K562 (cell line): ENCODE measurements at regions not wholly inside any gene's neighbourhood (a gene's known extent, or its start where the extent isn't known, plus 50 kb on each side); places are given as distances from the start of the nearest gene placed in this dataset.

Source experiments
- ATAC-seq: fragments of 200-7000 bp; cut with Tn5 transposase; 3 replicates; pipeline ENCODE4 v1.9.1; 2020; ENCODE audit warnings: moderate library complexity
- BruUV-seq: library from RNA; stranded (reverse); fragments of 400-500 nt; replicated peaks from 2 replicates; lab custom pipeline; 2021; lab: Mats Ljungman, UMichigan
- CTCF ChIA-PET: fragments of 300-600 bp; formaldehyde crosslinking; extraction: SDS; loops from one replicate; lab custom pipeline; 2021; ENCODE audit warnings: low intra/inter-chr PET ratio; lab: Yijun Ruan, JAX
- POLR2A ChIA-PET: fragments of 300-600, 350-650 bp; sonication (Branson Sonifier 250); formaldehyde crosslinking; extraction: SDS; loops from one replicate; lab custom pipeline; 2021; ENCODE audit warnings: antibody characterized with exemption, inconsistent platforms; lab: Yijun Ruan, JAX
- DNase-seq, 4 experiments: peaks; one replicate each; pipeline versions ENCODE4 v3.0.0 to v3.0.0-alpha.2; 2011 to 2018; ENCODE audit warnings: low spot score in 3 of 4, mixed read lengths in 3 of 4; ENCODE audit errors: extremely low read depth in 1 of 4
- FAIRE-seq: peaks from 2 replicates; lab custom pipeline; 2011; peaks lifted over from hg19 to GRCh38; lab: Jason Lieb, UNC
- H2AFZ ChIP-seq: 2 replicates; pipeline ENCODE4 v1.6.0; 2011; ENCODE audit warnings: low read depth, low read length, control low read depth, inconsistent platforms
- H3K27ac ChIP-seq: fragments of 200-600 bp; 3 replicates; pipeline ENCODE4 v1.8.0; 2011; ENCODE audit warnings: low read depth, mild to moderate bottlenecking, control low read depth, inconsistent platforms, low read length, moderate library complexity, mixed read lengths; ENCODE audit errors: extremely low read depth
- H3K27me3 ChIP-seq, 2 experiments: fragments of 300-600 bp in 1 of 2; 2 replicates in 1 of 2; 3 replicates in 1 of 2; pipeline versions ENCODE4 v1.6.0 to v1.8.0; 2011; ENCODE audit warnings: inconsistent platforms in 2 of 2, low read length in 2 of 2, mild to moderate bottlenecking in 1 of 2, mixed read lengths in 1 of 2, moderate library complexity in 1 of 2; ENCODE audit not compliant: control insufficient read depth in 2 of 2, insufficient read depth in 2 of 2
- H3K36me3 ChIP-seq: fragments of 300-600 bp; 3 replicates; pipeline ENCODE4 v1.8.0; 2011; ENCODE audit warnings: mild to moderate bottlenecking, low read length, inconsistent platforms; ENCODE audit not compliant: control insufficient read depth, insufficient read depth
- H3K4me1 ChIP-seq, 2 experiments: fragments of 200-600 bp in 1 of 2; replicated peaks in 1 of 2; 2 replicates in 1 of 2; 3 replicates in 1 of 2; pipeline versions ENCODE4 v1.5.1 to v1.8.0; 2011; ENCODE audit warnings: inconsistent platforms in 2 of 2, low read length in 2 of 2, mild to moderate bottlenecking in 1 of 2, mixed read lengths in 1 of 2, moderate library complexity in 1 of 2; ENCODE audit not compliant: control insufficient read depth in 2 of 2, insufficient read depth in 2 of 2
- H3K4me2 ChIP-seq: 2 replicates; pipeline ENCODE4 v1.6.1; 2011; ENCODE audit warnings: low read length, control low read depth, inconsistent platforms, mixed read lengths; ENCODE audit not compliant: insufficient read depth
- H3K4me3 ChIP-seq: fragments of 200-600 bp; sonication (generic), shearing (Covaris generic); 2 replicates; pipeline ENCODE4 v1.5.1; 2016; ENCODE audit warnings: control low read depth, inconsistent platforms
- H3K79me2 ChIP-seq: fragments of 200-600 bp; 3 replicates; pipeline ENCODE4 v1.8.0; 2011; ENCODE audit warnings: low read length, inconsistent platforms; ENCODE audit not compliant: control insufficient read depth, insufficient read depth
- H3K9ac ChIP-seq, 2 experiments: 2 replicates each; pipeline versions ENCODE4 v1.6.0 to v1.6.1; 2011; ENCODE audit warnings: low read depth in 2 of 2, low read length in 2 of 2, control low read depth in 1 of 2, inconsistent platforms in 1 of 2, mild to moderate bottlenecking in 1 of 2, mixed read lengths in 1 of 2; ENCODE audit not compliant: insufficient read depth in 1 of 2
- H3K9me1 ChIP-seq: one replicate; pipeline ENCODE4 v1.6.0; 2011; ENCODE audit warnings: inconsistent platforms, mild to moderate bottlenecking, low read length, moderate library complexity; ENCODE audit not compliant: control insufficient read depth, insufficient read depth
- H3K9me3 ChIP-seq: replicated peaks from 2 replicates; pipeline ENCODE4 v1.5.1; 2011; ENCODE audit warnings: low read depth, low read length, inconsistent platforms; ENCODE audit not compliant: control insufficient read depth, insufficient read depth
- H4K20me1 ChIP-seq: replicated peaks from 2 replicates; pipeline ENCODE4 v1.6.1; 2011; ENCODE audit warnings: low read length, inconsistent platforms, mixed read lengths; ENCODE audit not compliant: control insufficient read depth, insufficient read depth
- FOS ChIP-seq: IDR thresholded peaks from 3 replicates; pipeline ENCODE4 v1.6.1; 2011; ENCODE audit not compliant: insufficient read length; ENCODE audit errors: extremely low read depth
- PCBP2 ChIP-seq: fragments of 200-400 bp; formaldehyde crosslinking; IDR thresholded peaks from 2 replicates; pipeline ENCODE4 v1.6.1; 2018; ENCODE audit warnings: low read length, low read depth, mild to moderate bottlenecking, moderate library complexity; ENCODE audit not compliant: poor library complexity, severe bottlenecking
- SIN3A ChIP-seq, 2 experiments: fragments of 150-350 bp in 1 of 2; IDR thresholded peaks; 2 replicates each; pipeline ENCODE4 v1.6.1; 2011 to 2016; ENCODE audit warnings: borderline replicate concordance in 2 of 2, low read depth in 2 of 2, low read length in 2 of 2, mild to moderate bottlenecking in 2 of 2, moderate library complexity in 2 of 2; ENCODE audit not compliant: control insufficient read depth in 1 of 2
- SMC3 ChIP-seq: conservative IDR thresholded peaks from 2 replicates; pipeline ENCODE4 v1.6.1; 2011; ENCODE audit warnings: low read depth, low read length, improper control_type of control experiment; ENCODE audit not compliant: insufficient read depth
- ZNF830 ChIP-seq: fragments of 250-450 bp; sonication (Bioruptor Pico); IDR thresholded peaks from 2 replicates; pipeline ENCODE4 v1.5.0; 2021; ENCODE audit warnings: mild to moderate bottlenecking
- WGBS: fragments of 100-300 bp; shearing (Covaris generic); methylation state at CpG from one replicate; pipeline ENCODE4 v1.1.6; 2016; ENCODE audit warnings: low coverage, mixed read lengths; ENCODE audit not compliant: insufficient coverage; ENCODE audit errors: missing lambda C conversion rate; 5-methylcytosine and 5-hydroxymethylcytosine counted together
- in situ Hi-C: fragments of 300-500 bp; cut with MboI; formaldehyde crosslinking; loops from 4 replicates; pipeline ENCODE4 v1.15.0; 2018; ENCODE audit warnings: inconsistent platforms, mixed read lengths
- intact Hi-C: fragments of 100-400 bp; cut with micrococcal nuclease; formaldehyde crosslinking; loops from 2 replicates; pipeline ENCODE4 v1.14.2; 2022
- TF ChIP-seq, protein P1 (sequence below): fragments of 450-650 bp; formaldehyde crosslinking; IDR thresholded peaks from 2 replicates; pipeline ENCODE4 v1.4.0; 2020; ENCODE audit warnings: mild to moderate bottlenecking
- TF ChIP-seq, protein P2 (sequence below): IDR thresholded peaks from 2 replicates; pipeline ENCODE4 v1.6.1; 2011; ENCODE audit warnings: borderline replicate concordance, low read depth, mild to moderate bottlenecking, moderate library complexity, low read length; ENCODE audit not compliant: insufficient read depth, poor library complexity, severe bottlenecking

GRCh38 chr19:27745978-27746542 lies 1466.9 kb downstream of the UQCRFS1 start:
- Histone ChIP-seq H3K27me3 (no peaks in the 10 kb centered on the region), H3K9me1 (no peaks in the 10 kb centered on the region), H3K36me3 (no peaks in the 10 kb centered on the region), H4K20me1 (no peaks in the 10 kb centered on the region), H3K9ac (no peak overlapping the region), H3K4me2 (no peak overlapping the region), H3K9me3 (no peaks in the 10 kb centered on the region), H3K4me3 (no peak overlapping the region), H3K79me2 (no peaks in the 10 kb centered on the region), H2AFZ (no peak overlapping the region), H3K4me1 (no peaks in the 10 kb centered on the region), H3K27ac (no peak overlapping the region)
- BruUV-seq, result no TSS peak
- POLR2A ChIA-PET, result no interaction called here
- DNase-seq, result no peak
- TF ChIP-seq, protein P1, sequence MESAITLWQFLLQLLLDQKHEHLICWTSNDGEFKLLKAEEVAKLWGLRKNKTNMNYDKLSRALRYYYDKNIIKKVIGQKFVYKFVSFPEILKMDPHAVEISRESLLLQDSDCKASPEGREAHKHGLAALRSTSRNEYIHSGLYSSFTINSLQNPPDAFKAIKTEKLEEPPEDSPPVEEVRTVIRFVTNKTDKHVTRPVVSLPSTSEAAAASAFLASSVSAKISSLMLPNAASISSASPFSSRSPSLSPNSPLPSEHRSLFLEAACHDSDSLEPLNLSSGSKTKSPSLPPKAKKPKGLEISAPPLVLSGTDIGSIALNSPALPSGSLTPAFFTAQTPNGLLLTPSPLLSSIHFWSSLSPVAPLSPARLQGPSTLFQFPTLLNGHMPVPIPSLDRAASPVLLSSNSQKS (CRISPR knock-in tag), result no peak
- TF ChIP-seq, protein P2, sequence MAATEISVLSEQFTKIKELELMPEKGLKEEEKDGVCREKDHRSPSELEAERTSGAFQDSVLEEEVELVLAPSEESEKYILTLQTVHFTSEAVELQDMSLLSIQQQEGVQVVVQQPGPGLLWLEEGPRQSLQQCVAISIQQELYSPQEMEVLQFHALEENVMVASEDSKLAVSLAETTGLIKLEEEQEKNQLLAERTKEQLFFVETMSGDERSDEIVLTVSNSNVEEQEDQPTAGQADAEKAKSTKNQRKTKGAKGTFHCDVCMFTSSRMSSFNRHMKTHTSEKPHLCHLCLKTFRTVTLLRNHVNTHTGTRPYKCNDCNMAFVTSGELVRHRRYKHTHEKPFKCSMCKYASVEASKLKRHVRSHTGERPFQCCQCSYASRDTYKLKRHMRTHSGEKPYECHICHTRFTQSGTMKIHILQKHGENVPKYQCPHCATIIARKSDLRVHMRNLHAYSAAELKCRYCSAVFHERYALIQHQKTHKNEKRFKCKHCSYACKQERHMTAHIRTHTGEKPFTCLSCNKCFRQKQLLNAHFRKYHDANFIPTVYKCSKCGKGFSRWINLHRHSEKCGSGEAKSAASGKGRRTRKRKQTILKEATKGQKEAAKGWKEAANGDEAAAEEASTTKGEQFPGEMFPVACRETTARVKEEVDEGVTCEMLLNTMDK, result no peak
- no peak for TF ChIP-seq FOS
- no peak for TF ChIP-seq SMC3
- TF ChIP-seq ZNF830, result no peak
- no peak for TF ChIP-seq SIN3A (IDR thresholded peaks at IDR 0.05; ENCODE audit: borderline replicate concordance in 2 of 2, control insufficient read depth in 1 of 2, low read depth in 2 of 2, low read length in 2 of 2)
- TF ChIP-seq PCBP2, result no peak
- in situ Hi-C loops, result no loop called here
- ATAC-seq, result no peak
- FAIRE-seq, result no peak
- intact Hi-C loops, result no loop called here
- CTCF ChIA-PET, result no interaction called here
- 23% methylated on average over 11 of the region's 11 CpGs for whole genome bisulfite sequencing
